ENCODE measurements at regions not wholly inside any gene's neighbourhood (a gene's known extent, or its start where the extent isn't known, plus 50 kb on each side); places are given as distances from the start of the nearest gene placed in this dataset.

- no peak for TF ChIP-seq CTCF (conservative IDR thresholded peaks at IDR 0.05; ENCODE audit: low read depth, low read length)
- TF ChIP-seq EZH2 (IDR thresholded peaks at IDR 0.05; ENCODE audit: borderline replicate concordance, low read depth, low read length, poor library complexity, severe bottlenecking) = no peak
Measured at GRCh38 chr3:194212161-194212844, 76.4 kb downstream of the HES1 start.

All from A673 (cell line).